Peyer's patch (tissue), 4 donors: ENCODE measurements at regions not wholly inside any gene's neighbourhood (a gene's known extent, or its start where the extent isn't known, plus 50 kb on each side); places are given as distances from the start of the nearest gene placed in this dataset.

Experiments
- POLR2A ChIP-seq, 2 donors: fragments of 450-650 bp; IDR thresholded peaks; one replicate each; pipeline ENCODE4 v1.5.1; 2017; ENCODE audit warnings: antibody characterized with exemption in 2 of 2, mild to moderate bottlenecking in 2 of 2, moderate library complexity in 2 of 2
- TF ChIP-seq, protein P1 (sequence below), 6 experiments: fragments of 450-650 bp in 4 of 6; fragments of 200-600 bp in 2 of 6; sonication (generic) in 1 of 6; IDR thresholded peaks; one replicate each; pipeline ENCODE4 v1.5.1; 2017 to 2019; ENCODE audit warnings: antibody characterized with exemption in 6 of 6, mild to moderate bottlenecking in 3 of 6, moderate library complexity in 1 of 6

DNA sequence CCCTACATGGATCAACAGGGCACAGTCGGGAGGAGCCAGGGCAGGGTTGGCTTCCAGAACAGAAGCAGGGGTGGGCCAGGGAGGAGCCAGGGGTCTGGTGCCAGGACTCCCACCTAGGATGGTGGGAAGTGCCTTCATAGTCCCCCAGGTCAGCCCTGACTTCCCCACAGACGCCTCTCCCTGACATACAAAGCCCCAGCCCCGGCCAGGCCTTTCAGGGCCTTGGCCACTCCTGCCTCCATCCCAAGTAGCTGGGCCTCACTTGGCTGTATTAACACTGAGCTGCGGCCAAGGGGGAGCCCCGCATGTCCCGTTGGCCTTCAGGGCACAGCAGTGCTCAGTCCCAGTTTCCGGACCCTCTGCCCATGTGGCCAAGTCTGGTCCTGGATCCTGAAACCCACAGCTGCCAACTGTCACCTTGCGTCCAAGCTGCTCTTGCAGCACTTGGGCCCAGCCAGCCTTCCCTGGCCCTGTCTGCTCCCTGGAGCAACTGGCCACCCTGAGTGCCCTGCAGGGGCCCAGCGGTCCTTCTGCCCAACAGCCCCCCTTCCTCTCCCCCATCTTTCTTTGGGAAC, 627.8 kb downstream of the MATN1 start:
- TF ChIP-seq, protein P1, sequence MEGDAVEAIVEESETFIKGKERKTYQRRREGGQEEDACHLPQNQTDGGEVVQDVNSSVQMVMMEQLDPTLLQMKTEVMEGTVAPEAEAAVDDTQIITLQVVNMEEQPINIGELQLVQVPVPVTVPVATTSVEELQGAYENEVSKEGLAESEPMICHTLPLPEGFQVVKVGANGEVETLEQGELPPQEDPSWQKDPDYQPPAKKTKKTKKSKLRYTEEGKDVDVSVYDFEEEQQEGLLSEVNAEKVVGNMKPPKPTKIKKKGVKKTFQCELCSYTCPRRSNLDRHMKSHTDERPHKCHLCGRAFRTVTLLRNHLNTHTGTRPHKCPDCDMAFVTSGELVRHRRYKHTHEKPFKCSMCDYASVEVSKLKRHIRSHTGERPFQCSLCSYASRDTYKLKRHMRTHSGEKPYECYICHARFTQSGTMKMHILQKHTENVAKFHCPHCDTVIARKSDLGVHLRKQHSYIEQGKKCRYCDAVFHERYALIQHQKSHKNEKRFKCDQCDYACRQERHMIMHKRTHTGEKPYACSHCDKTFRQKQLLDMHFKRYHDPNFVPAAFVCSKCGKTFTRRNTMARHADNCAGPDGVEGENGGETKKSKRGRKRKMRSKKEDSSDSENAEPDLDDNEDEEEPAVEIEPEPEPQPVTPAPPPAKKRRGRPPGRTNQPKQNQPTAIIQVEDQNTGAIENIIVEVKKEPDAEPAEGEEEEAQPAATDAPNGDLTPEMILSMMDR (IDR thresholded peaks at IDR 0.05) = no peak
- TF ChIP-seq POLR2A (IDR thresholded peaks at IDR 0.05) = no peak
